Fibroblast of lung (primary cell): ENCODE measurements at regions not wholly inside any gene's neighbourhood (a gene's known extent, or its start where the extent isn't known, plus 50 kb on each side); places are given as distances from the start of the nearest gene placed in this dataset.

Source experiments
- CTCF ChIP-seq, 2 donors: IDR thresholded peaks in 1 of 2; conservative IDR thresholded peaks in 1 of 2; 1 replicate in 1 of 2; 2 replicates in 1 of 2; pipeline ENCODE4 v1.5.1; 2011 to 2012; ENCODE audit warnings: low read length in 2 of 2, control low read depth in 1 of 2, inconsistent platforms in 1 of 2, low read depth in 1 of 2, mild to moderate bottlenecking in 1 of 2
- EZH2 ChIP-seq: IDR thresholded peaks from 2 replicates; pipeline ENCODE4 v1.5.1; 2012; ENCODE audit warnings: low read length, control low read depth, mild to moderate bottlenecking; ENCODE audit errors: missing control alignments

- no peak for TF ChIP-seq CTCF (conservative IDR thresholded peaks at IDR 0.05 in 1 of 2, IDR thresholded peaks at IDR 0.05 in 1 of 2; ENCODE audit: low read depth in 1 of 2, low read length in 2 of 2)
- TF ChIP-seq EZH2: no peak
Observed at GRCh38 chr14:48584031-48584430, 908.6 kb upstream of the MDGA2 start.
